HG03354 (cell line): ENCODE measurements at regions not wholly inside any gene's neighbourhood (a gene's known extent, or its start where the extent isn't known, plus 50 kb on each side); places are given as distances from the start of the nearest gene placed in this dataset.
"Not testable (repeated sequence)": the region's sequence is repeated elsewhere in the genome, so short reads cannot be mapped to it uniquely, and the experiment has no call there.

Experiments
- ATAC-seq: cut with Tn5 transposase; IDR thresholded peaks from one replicate; pipeline ENCODE4 v1.9.1; 2021; ENCODE audit warnings: mild to moderate bottlenecking; ENCODE audit not compliant: unreplicated experiment, poor library complexity, severe bottlenecking

- ATAC-seq: no peak
Measured at GRCh38 chr6:67863346-67863745, 771.7 kb upstream of the ADGRB3 start.

- no peak for ATAC-seq
Measured at GRCh38 chr6:67854098-67854497, 781.0 kb upstream of the ADGRB3 start.

DNA sequence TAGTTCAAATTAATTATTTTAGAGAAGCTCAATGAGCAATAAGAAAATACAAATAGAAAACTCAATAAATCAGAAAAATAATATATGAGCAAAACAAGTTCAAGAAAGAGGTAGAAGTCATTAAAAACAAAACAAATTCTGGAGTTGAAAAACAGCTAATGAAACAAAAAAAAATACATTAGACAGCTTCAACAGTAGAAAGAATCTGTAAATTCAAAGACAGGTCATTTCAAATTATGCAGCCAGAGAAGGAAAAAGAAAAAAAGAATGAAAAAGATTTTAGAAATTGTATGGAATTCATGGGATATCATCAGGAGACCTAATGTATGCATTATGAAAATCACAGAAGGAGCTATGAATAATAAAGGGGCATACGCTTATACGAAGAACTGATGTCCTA lies 795.3 kb upstream of the ADGRB3 start:
- ATAC-seq: no peak

GRCh38 chr6:67825201-67825895 lies 809.7 kb upstream of the ADGRB3 start:
- ATAC-seq: no peak

- no peak for ATAC-seq
Measured at GRCh38 chr6:67818322-67818721, 816.8 kb upstream of the ADGRB3 start.

DNA sequence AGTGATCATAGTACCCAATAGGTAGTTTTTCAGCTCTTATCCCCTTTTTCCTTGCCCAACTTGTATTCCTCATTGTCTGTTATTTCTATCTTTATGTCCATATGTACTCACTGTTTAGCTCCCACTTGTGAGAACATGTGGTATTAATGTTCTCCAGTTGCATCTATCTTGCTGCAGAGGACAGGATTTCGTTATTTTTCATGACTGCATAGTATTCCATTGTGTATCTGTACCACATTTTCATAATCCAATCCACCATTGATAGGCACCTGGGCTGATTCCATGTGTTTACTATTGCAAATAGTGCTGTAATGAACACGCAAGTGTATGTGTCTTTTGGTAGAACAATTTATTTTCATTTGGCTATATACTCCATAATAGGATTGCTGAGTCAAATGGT lies 819.5 kb upstream of the ADGRB3 start:
- ATAC-seq: no peak

GRCh38 chr6:67814262-67814661 lies 820.8 kb upstream of the ADGRB3 start:
- ATAC-seq: no peak

DNA sequence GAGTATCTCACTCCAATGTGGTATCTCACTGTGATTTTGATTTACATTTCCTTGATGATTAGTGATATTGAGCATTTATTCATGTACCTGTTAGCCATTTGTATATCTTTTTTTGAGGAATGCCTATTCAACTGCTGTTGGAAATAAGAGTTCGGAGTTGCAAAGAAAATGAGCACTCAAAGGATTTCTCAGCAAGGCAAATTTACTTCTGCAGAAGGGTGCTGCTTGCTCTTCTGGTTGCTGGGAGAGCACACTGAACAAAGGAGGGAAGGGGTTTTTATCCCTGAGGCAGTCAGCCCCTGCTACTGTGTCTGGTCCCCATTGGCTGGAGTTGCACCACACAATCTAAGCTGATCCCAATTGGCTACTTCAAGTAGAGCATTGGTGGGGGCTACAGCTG lies 822.4 kb upstream of the ADGRB3 start:
- ATAC-seq: no peak

DNA sequence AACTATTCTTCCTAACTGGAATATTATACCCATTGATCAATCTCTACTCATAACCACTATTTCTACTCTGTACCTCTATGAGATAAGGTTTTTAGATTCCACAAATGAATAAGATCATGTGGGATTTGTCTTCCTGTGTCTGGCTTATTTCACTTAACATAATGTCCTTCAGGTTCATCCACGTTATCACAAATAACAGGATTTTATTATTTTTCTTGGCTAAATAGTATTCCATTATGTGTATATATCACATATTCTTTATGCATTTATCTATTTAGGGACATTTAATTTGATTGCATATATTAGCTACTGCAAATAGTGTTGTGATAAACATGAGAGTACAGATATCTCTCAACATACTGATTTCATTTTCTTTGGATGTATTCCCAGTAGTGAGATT lies 823.0 kb upstream of the ADGRB3 start:
- no peak for ATAC-seq

- ATAC-seq: no peak
Measured at GRCh38 chr6:67811239-67812037, 823.6 kb upstream of the ADGRB3 start.

GRCh38 chr6:67804808-67805207 lies 830.3 kb upstream of the ADGRB3 start:
- not testable (repeated sequence) for ATAC-seq

DNA sequence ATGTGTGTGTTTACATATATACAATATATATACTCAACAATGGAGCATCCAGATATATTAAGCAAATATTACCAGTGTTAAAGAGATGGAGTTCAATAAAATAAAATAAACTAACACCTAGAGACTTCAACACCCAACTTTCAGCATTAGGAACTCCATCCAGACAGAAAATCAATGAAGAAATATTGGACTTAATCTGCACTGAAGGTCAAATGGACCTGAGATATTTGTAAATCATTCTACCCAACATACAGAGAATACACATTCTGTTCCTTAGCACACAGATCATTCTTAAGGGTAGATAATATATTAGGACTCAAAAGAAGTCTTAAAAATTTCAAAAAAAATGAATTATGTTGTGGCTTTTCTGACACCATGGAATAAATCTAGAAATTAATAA lies 832.3 kb upstream of the ADGRB3 start:
- ATAC-seq: no peak

- ATAC-seq: no peak
Measured at GRCh38 chr6:67792996-67793395, 842.1 kb upstream of the ADGRB3 start.

- no peak for ATAC-seq
Measured at GRCh38 chr6:67790569-67790968, 844.5 kb upstream of the ADGRB3 start.

DNA sequence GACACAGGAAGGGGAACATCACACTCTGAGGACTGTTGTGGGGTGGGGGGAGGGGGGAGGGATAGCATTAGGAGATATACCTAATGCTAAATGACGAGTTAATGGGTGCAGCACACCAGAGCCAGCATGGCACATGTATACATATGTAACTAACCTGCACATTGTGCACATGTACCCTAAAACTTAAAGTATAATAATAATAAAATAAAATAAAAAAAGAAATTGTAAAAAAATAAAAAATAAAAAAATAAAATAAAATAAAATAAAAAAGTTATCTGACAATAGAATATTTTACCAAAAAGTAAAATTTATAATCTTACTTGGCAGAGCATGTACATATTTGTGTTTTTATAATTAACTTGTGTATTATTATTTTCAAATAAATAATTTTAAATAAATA lies 848.0 kb upstream of the ADGRB3 start:
- ATAC-seq: not testable (repeated sequence)

GRCh38 chr6:67779876-67780275 lies 855.2 kb upstream of the ADGRB3 start:
- no peak for ATAC-seq

DNA sequence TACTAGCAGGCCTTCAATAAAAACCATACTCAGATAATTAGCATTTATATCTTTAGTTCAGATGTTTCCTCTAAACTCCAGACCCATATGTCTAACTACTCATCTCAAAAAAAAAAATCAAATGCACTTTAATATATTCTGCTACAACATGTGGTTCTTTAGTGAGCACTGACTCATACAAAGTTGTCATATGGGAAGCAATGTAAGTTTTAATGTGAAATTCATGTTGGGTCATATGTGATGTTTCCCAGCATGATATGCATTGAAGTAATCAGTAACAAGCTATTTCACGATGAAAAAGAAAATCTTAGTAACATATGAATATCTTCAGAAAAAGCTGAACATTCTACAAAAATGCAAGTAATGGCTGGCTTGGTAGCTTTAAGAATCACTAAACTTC lies 859.7 kb upstream of the ADGRB3 start:
- no peak for ATAC-seq

GRCh38 chr6:67768972-67769371 lies 866.1 kb upstream of the ADGRB3 start:
- ATAC-seq: peak; percentile 80

GRCh38 chr6:67767046-67767822 lies 867.8 kb upstream of the ADGRB3 start:
- ATAC-seq: not testable (repeated sequence)

DNA sequence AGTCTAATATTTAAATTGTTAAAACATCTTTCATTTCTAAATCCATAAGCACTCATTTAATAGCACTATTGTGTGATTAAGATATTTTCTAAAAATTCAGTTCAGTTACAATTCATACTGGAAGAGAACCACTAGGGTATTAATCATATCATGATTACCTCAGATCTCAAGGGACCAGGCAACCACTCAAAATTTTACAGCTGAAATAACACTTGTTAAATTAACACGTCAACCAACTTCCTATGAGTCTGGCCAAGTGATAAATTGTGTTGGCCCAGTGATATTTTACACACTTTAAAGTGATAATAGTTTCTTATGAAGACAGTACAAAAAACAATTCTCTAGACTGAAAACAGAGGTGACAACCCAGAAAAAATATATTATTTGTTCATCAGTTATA lies 869.0 kb upstream of the ADGRB3 start:
- ATAC-seq: no peak

- ATAC-seq: no peak
Measured at GRCh38 chr6:67759001-67759400, 876.1 kb upstream of the ADGRB3 start.
